ENCODE measurements at regions not wholly inside any gene's neighbourhood (a gene's known extent, or its start where the extent isn't known, plus 50 kb on each side); places are given as distances from the start of the nearest gene placed in this dataset.

GRCh38 chr10:43749145-43749576 lies 100.5 kb upstream of the ZNF32 start:
- TF ChIP-seq CTCF (IDR thresholded peaks at IDR 0.05) (no peak), POLR2A (IDR thresholded peaks at IDR 0.05) (no peak)
